ENCODE measurements at regions not wholly inside any gene's neighbourhood (a gene's known extent, or its start where the extent isn't known, plus 50 kb on each side); places are given as distances from the start of the nearest gene placed in this dataset.
A peak's percentile ranks its signal among the peaks of the same experiment; 100 is the strongest.
"Not testable (repeated sequence)": the region's sequence is repeated elsewhere in the genome, so short reads cannot be mapped to it uniquely, and the experiment has no call there.

DNA sequence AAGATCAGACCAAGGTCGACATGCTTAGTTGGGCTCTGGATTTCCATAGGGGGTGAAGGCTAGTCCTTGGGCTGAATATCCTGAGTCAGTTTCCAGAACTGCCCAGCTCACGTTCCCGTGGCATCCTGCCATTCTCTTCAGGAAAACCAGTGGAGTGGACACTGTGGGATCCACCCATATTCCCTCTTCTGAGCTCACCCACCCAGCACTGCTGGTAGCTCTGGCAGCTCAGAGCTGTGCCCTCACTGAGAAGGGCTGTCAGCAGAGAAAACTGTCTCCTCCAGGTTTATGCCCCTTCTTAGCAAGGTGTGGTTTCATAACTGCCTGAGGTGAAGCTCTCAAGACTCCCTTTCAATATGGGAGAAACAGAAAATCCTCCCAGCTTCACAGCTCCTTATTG, 111.7 kb downstream of the GGTLC2 start:
- DNase-seq (ENCODE audit: extremely low read depth in 1 of 2, low read depth in 1 of 2): no peak

DNA sequence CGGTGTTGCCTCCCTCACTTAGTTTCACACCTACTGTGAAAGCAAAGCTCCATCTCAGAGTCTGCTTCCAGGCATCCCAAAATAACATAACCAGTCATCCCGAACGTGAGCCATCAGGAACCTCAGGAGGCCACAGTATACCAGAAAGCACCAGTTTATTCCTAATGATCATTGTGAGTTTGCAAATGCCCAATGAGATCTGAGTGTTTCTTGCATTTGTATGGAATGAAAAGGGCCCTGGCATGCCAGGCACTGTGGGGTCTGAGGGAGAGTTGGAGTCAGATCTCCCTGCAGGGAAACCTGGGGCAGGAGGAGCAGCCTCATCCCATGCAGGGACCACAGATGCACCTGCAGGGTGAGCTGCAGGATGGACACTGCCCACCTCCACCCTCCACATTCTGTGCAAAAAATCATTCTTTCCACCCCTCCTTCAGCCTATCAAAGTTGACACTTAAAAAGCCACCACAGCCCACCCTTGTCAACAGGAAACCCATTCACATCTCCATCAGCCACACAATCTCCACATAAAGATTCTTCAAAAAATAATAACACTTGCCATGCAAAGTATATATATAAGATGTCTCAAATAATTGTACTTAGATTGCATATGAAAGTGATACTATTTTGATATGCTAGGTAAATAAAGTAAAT, 112.3 kb downstream of the GGTLC2 start:
- DNase-seq (ENCODE audit: extremely low read depth in 1 of 2, low read depth in 1 of 2): not testable (repeated sequence)

DNA sequence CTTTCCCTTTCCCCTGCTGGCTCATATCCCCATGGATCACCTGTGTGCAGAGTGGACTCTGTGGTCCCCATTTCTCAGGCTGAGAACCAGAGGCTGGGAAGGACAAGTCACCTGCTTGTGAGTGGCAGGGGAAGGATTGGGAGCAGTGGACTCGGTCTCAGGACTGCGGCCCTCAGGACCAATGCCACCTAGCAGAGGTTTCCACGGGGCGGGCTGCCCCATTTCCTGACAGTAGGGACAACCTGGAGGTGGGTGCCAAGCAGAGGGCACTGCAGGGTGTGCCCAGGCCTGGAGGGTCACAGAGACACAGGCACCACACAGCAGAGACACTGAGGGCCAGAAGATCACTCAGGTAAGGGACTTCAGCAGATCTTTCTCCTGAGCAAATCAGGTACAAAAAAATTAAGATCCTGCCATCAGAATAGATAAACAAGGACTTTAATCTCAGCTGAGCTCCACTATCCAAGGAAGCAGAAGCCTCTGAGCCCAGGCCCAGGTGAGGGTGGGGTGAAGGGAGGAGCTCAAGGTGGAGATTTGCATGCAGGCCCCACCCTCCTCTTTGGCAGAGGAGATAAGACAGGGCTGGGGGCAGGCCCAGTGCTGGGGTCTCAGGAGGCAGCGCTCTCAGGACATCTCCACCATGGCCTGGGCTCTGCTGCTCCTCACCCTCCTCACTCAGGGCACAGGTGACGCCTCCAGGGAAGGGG, 113.8 kb downstream of the GGTLC2 start:
- DNase-seq (ENCODE audit: extremely low read depth in 1 of 2, low read depth in 1 of 2): not testable (repeated sequence)

DNA sequence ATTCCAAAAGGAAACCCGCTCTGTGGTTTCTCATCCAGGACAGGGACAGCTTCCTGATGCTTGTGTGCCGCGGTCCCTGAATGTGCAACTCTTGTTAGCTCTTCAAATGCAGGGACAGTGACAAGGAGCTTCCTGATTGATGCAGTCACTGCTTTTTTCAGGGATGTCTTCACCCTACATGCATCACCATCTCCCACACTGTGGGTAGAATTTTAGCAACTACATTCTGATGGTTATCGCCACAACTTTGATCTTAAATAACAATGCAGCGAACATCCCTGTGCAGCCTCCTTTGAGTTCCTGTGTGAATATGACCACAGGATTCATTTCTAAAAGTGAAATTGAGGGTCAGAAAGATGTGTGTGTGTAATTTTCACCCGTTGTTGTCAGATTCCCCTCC, 115.0 kb downstream of the GGTLC2 start:
- no peak for DNase-seq (ENCODE audit: extremely low read depth in 1 of 2, low read depth in 1 of 2)

DNA sequence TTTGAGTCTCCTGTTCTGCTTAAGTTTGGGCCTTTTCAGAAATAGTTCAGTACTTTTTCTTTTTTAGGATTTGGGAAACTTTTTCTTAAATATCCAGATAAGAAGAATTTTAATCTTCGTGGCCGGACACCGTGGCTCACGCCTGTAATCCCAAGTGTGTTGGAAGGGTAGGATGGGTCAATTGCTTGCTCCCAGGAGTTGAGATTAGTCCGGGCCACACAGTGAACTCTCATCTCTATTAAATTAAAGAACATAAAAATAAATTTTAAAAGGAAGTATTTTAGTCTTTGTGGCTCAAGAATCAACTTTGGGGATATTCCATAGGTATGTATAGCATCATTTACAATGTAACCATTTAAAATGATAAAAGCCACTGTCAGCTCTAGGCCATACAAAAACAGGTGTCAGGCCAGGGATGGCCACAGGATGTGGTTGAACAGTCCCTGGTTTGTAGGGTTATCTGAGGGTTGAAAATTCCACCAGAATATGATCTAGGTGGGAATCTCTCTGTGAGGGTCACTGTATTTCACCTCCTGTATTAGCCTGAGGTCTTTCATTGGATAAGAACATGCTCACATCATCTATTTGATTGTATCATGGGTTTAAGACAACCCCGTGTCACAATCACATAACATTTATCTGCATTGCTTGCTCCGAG, 115.6 kb downstream of the GGTLC2 start:
- no peak for DNase-seq (ENCODE audit: extremely low read depth in 1 of 2, low read depth in 1 of 2)

DNA sequence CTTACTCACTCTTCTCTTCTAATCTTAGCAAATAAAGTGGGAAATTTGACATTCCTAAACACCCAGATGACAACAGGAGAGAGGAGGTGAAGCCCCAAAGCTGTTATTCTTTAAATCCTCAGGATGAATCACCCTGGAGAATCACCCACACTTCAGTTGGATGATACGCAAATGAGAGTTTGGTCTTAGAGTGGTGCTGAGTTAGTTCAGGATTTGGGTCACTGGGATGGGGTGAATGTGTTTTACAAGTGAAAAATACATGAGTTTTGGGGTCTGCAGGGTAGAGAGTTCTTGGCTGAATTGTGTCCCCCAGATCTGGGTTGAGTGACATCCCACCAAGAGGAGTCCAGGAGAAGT, 117.2 kb downstream of the GGTLC2 start:
- DNase-seq (ENCODE audit: extremely low read depth in 1 of 2, low read depth in 1 of 2): no peak

DNA sequence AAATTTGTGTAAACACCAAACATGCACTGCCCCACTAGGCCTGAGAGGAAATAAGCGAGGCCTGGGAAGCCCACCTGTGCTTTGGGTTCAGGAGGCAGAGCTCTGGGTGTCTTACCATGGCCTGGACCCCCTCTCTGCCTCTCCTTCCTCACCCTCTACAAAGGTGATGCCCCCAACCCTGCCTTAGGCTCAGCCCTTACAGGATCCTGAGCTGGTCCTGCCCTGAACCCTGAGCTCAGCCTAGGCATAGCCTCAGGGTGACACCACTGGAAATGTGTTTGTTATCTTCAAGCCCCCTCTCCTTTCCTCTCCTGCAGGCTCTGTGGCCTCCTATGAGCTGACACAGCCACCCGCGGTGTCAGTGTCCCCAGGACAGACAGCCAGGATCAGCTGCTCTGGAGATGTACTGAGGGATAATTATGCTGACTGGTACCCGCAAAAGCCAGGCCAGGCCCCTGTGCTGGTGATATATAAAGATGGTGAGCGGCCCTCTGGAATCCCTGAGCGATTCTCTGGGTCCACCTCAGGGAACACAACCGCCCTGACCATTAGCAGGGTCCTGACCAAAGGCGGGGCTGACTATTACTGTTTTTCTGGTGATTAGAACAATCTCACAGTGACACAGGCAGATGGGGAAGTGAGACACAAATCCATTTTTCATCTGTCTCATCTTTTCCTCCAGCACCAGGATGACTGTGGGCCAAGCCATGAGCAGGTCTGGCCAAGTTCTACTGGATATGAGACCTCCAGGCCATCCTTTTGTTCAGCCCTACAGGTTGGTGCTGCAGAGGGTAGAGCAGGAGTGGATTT, 117.8 kb downstream of the GGTLC2 start:
- DNase-seq (ENCODE audit: extremely low read depth in 1 of 2, low read depth in 1 of 2): no peak

DNA sequence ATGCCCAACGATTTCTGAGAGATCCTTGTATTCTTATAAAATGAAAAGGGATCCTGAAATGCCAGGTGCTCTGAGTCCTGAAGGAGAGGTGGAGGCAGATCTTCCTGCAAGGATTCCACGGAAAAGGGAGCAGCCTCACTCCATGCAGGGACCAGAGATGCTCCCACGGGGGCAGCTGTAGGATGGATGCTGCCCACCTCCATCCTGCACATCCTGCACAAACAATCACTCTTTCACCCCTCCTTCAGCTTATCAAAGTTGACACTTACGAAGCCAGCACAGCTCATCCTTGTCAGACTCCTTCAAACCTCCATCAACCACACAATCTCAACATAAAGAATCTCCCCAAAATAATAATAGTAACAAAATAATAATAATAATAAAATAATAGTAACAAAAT, 119.1 kb downstream of the GGTLC2 start:
- DNase-seq (ENCODE audit: extremely low read depth in 1 of 2, low read depth in 1 of 2): no peak

DNA sequence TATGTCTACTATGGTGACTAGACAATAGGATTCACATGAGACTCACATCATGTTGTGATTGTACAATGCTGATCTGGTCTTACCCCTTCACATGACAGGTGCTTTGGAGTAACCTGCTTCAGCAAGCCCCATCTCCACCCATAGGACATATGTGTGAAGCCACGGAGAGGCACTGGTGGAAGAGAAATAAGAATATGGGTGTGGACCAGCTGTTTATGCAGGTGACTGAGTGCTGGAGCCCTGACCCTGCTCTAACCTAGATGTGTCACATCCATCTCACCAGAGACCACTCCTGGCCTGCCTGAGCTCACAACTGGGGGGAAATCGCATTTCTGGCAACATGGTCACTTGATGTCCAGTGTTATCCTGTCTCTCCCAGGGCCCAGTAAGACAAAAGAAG, 119.7 kb downstream of the GGTLC2 start:
- DNase-seq (ENCODE audit: extremely low read depth in 1 of 2, low read depth in 1 of 2): no peak

DNA sequence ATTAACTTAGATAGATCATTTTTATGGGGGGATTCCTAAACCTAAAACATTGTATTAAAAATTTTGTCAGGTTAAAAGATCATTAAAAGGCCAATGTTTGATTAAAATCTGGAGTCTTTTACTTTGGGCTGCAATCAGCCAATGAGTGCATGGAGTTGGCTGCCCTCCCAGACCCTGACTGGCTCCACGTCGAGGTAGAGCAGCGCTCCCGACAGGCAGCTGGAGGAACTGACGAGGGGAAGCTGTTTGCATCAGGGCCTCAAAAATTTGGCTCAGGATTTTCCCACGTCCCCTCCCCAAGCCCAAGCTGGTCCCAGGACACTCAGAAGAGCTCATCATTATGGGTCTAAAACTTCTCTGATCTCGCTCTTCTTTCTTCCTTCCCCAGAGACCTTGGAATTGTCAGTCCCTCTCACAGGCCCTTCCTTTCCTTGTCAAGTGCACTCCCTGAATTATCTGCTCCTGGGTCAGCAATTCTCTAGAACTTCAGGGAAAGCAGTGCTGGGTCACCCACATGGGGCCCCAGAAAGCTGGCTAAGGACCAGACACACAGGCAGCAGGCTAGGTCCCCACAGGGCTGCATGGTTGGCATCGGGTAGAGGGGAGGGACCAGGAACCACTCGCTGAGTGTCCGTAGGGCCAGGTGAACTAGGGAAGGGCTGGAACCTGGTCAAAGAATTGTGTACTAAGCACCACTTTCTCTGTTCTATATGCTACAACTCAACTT, 119.6 kb upstream of the IGLL5 start:
- no peak for DNase-seq (ENCODE audit: extremely low read depth in 1 of 2, low read depth in 1 of 2)

DNA sequence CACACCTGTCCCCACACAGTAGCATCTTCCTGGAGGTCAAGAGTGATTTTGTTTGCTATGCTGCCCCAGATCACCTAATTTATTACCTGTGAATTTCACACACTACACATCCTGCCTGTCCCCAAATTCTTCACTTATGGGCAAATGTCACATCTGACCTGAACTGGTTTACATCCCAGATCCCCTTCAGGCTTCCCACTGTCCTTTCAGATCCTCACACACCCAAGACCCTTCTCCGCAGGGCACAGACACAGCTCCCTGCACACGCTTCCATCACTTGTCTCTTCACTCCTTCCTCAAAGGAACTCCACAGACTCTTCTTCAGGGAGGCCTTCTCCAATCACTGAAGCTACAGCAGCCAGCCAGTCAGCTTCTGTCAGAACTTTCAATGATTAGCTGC, 118.7 kb upstream of the IGLL5 start:
- DNase-seq (ENCODE audit: extremely low read depth in 1 of 2, low read depth in 1 of 2): no peak

DNA sequence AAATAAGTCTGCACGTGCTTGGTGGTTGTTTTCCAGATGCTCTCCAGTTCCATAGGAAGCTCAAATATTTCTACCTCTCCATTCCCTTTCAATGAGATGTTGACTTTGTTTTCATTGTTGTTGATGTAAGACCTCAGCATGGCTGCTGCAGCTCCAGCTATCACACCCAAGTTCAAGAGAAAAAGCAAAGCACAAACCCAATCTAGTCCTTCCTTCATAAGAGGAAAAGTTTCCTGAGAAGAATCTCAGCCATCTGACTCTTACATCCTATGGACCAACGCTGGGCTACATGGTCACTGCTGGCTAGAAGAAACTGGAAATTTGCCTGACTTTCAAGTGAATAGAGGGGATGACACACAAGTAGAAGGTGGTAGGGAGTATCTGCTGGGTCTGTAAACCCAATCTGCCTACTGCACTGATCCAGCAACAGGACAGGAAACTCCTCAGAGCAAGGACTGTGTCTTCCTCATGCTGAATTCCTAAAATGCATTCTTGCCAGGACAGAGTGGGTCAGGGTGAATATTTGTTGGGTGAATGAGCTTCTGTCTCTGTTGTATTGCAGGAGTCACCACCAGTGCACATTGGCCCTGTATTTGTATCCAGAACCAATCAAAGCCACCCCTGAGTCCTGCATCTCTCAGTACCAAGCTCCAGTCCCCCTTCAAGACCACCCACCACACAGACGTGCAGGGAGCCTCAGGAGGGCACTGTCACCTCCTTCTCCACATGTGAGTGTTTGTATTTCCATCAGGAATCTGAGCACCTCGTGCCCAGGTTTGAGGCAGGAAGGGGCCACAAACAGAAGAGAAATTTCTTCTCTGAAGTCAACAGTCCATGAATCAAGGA, 118.0 kb upstream of the IGLL5 start:
- no peak for DNase-seq (ENCODE audit: extremely low read depth in 1 of 2, low read depth in 1 of 2)

DNA sequence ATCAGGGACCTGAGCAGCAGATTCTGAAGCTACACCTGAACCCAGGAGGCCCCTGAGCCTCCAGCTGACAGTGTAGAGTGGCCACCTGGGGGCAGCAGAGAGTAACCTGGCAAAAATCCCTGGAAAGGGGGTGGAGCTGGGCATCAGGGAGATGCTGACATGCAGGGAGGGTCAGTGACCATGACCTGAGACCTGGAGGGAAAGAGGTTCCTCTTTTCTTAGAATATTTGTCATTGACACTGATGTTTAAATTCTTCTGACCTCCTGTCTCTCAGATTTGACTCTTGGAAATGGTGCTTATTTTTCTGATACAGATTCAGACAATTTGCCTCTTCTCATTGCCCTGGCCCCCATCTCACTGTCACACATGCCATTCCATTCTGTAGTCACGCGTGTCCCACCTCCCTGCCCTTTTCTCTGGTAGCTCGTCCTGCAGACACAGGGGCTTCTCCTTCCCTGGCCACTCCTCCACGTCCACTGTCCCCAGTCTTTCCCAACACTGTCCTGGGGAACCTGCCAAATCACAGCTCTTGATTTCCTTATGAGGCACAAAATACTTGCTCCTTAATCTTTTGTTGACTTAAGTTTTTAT, 117.2 kb upstream of the IGLL5 start:
- DNase-seq (ENCODE audit: extremely low read depth in 1 of 2, low read depth in 1 of 2): peak in 1 of 2 donors; percentile 24

DNA sequence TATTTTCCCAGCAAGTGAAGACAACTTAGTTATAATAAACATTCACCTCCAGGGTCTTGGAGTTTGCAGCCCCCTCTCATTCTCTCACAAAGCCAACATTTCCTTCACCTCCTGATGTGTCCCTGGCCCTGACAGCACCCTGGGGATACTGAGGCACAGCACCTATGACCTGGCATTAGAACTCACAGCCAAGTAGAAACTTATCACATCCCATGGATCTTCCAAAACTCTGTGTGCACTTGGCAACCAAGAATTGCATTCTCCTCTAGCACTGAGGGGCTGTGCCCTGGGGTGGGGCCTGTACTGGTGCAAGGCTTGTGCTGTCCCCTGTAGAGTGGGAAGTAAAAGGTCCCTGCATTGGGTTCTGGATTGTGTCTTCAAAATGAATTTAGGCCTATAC, 116.7 kb upstream of the IGLL5 start:
- DNase-seq (ENCODE audit: extremely low read depth in 1 of 2, low read depth in 1 of 2): no peak

DNA sequence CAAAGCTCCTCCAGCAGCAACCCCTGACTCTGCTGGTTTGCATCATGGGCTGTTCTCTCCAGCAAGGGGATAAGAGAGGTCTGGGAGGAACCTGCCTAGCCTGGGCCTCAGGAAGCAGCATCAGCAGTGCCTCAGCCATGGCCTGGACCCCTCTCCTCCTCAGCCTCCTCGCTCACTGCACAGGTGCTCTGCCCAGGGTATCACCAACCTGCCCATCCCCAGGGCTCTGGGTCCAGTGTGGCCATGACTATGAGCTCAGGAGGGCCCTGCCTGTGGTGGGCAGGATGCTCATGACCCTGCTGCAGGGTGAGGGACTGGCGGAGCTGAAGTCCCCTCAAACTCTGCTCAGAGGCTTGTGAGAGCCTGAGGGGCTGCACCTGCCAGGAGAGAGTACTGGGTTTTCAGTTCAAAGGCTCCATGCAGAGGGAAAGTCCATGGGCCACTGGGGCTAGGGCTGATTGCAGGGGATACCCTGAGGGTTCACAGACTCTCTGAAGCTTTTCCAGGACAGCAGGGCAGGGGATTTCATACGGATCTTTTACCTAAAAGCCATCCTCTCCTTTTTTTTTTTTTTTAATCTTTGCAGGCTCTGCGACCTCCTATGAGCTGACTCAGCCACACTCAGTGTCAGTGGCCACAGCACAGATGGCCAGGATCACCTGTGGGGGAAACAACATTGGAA, 115.8 kb upstream of the IGLL5 start:
- no peak for DNase-seq (ENCODE audit: extremely low read depth in 1 of 2, low read depth in 1 of 2)

DNA sequence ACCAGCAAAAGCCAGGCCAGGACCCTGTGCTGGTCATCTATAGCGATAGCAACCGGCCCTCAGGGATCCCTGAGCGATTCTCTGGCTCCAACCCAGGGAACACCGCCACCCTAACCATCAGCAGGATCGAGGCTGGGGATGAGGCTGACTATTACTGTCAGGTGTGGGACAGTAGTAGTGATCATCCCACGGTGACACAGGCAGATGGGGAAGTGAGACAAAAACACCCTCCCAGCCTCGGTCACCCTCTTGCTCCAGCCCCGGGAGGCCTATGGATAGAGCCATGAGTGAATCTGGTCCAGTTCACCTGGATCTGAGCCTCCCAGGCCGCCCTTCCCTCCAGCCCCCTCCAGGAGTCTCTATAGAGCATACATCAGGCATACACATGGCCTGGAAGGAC, 115.2 kb upstream of the IGLL5 start:
- DNase-seq (ENCODE audit: extremely low read depth in 1 of 2, low read depth in 1 of 2): no peak

DNA sequence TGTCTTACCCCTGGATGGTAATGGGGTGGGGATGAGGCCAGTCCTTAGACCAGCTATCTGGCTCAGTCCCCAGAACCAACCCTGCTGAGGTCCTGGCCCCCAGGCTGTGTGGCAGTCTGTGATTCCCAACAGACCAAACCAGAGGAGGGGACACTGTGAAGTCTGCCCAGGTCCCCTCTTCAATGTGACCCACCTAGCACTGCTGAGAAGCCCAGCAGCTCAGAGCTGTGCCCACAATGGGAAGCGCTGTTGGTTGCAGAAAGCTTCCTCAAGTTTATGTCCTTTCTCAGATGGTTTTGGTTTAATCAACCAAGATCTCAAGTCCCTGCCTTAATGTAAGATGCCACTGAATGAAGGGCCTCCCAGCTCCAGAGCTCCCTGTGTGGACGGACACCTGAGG, 114.7 kb upstream of the IGLL5 start:
- DNase-seq (ENCODE audit: extremely low read depth in 1 of 2, low read depth in 1 of 2): no peak

DNA sequence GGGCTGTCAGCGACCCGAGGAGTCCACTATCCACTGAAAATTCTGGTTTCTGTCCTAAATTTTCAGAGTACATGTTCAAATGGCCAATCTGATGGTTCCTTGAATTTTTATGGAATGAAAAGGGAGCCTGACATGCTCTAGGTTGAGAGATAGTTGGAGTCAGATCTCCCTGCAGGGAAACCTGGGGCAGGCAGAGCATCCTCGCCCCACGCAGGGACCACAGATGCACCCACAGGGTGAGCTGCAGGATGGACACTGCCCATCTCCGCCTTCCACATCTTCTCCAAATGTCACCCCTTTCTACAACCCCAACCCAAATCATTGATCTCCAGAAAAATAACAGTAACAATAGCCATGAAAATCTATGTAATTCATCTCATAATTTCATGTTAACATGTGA, 114.2 kb upstream of the IGLL5 start:
- no peak for DNase-seq (ENCODE audit: extremely low read depth in 1 of 2, low read depth in 1 of 2)

DNA sequence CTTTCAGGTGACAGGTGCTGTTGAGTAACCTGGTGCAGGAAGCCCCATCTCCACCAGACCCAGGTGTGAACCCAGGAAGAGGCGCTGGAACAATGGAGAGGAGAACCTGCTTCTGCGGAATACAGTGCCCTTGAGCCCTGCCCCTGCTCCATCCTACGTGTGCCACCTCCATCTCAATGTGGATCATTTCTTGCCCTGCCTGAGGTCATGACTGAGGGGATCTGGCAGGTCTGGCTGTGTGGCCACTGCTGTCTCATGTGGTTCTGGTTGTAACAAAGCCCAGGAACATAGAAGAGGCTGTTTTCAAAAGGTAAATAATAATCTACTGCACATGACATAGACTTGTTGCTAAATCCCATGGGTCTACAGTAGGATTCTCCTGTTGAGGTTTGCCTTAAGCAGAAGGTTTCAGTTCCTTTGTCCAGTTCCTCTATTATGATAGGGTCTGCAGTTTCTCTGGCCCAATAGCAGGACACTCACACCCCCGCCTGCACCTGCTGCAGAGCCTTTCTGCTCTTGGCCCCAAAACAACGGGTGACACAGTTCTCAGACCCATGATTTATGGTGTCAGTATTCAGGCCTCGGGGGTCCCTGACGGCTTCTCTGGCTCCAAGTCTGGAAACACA, 113.5 kb upstream of the IGLL5 start:
- no peak for DNase-seq (ENCODE audit: extremely low read depth in 1 of 2, low read depth in 1 of 2)
